ENCODE measurements at regions not wholly inside any gene's neighbourhood (a gene's known extent, or its start where the extent isn't known, plus 50 kb on each side); places are given as distances from the start of the nearest gene placed in this dataset.

DNA sequence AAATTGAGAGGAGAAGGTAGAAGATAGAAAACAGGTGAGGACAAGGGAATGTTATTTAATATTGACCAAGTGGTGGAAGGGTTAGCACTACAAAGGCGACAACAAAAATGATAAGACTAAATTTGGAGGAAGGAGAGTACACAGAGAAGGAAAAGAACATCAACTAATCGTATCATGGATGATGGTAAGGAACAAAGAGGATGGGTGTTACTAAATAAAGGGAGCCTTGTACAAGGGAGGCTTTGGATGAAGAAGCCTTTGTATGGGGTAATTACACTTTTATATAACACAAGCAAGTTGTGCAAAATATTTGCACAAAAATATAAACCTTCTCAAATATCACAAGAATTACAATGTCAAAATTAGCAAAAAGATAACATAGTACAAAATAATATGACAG lies 125.7 kb downstream of the ZNF608 start:
- H3K4me1 ChIP-seq: no peaks in the 10 kb centered on the region
- H3K9me3 ChIP-seq: no peaks in the 10 kb centered on the region
- TF ChIP-seq CTCF (IDR thresholded peaks at IDR 0.05): no peak
- no peak overlapping the region for H3K4me3 ChIP-seq
- H3K27ac ChIP-seq: no peak overlapping the region
- intact Hi-C loops (cut with DNase I): no loop called here
- DNase-seq (no peak), ATAC-seq (no peak)
- H3K36me3 ChIP-seq: no peaks in the 10 kb centered on the region
- H3K27me3 ChIP-seq (ENCODE audit: low read depth): no peaks in the 10 kb centered on the region

GRCh38 chr5:124619121-124619520 lies 127.3 kb downstream of the ZNF608 start:
- Histone ChIP-seq H3K9me3 (no peaks in the 10 kb centered on the region), H3K4me1 (no peaks in the 10 kb centered on the region), H3K36me3 (no peaks in the 10 kb centered on the region), H3K27ac (no peak overlapping the region), H3K4me3 (no peak overlapping the region), H3K27me3 (ENCODE audit: low read depth) (no peaks in the 10 kb centered on the region)
- ATAC-seq (no peak), DNase-seq (no peak)
- no peak for TF ChIP-seq CTCF (IDR thresholded peaks at IDR 0.05)
- intact Hi-C loops (cut with DNase I): no loop called here

DNA sequence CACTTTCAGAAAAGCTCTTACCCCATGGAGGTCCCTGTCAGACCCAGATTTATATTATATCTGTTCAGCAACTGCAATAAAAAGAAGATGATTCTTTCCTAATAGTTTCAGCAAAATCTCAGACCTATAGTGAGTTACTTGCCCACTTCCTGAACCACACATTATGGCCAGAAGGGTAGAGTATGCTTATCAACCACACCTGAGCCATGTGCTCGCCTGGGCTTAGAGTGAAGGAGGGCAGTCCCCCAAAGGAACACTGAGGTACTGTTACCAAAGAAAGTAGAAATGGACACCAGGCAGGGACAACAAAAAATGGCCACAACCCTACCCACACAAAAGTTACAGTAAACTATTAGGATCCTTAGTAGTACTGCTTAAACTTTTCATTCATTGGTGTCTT lies 128.7 kb downstream of the ZNF608 start:
- TF ChIP-seq CTCF (IDR thresholded peaks at IDR 0.05): no peak
- Histone ChIP-seq H3K27ac (no peak overlapping the region), H3K9me3 (no peaks in the 10 kb centered on the region), H3K36me3 (no peaks in the 10 kb centered on the region), H3K27me3 (ENCODE audit: low read depth) (no peaks in the 10 kb centered on the region), H3K4me1 (no peaks in the 10 kb centered on the region), H3K4me3 (no peak overlapping the region)
- no peak for DNase-seq
- ATAC-seq: no peak
- intact Hi-C loops (cut with DNase I): no loop called here

GRCh38 chr5:124614836-124615385 lies 131.5 kb downstream of the ZNF608 start:
- no peaks in the 10 kb centered on the region for H3K9me3 ChIP-seq
- no peak overlapping the region for H3K4me3 ChIP-seq
- intact Hi-C loops (cut with DNase I): no loop called here
- H3K27ac ChIP-seq: no peak overlapping the region
- no peaks in the 10 kb centered on the region for H3K27me3 ChIP-seq (ENCODE audit: low read depth)
- ATAC-seq: no peak
- TF ChIP-seq CTCF (IDR thresholded peaks at IDR 0.05): no peak
- no peaks in the 10 kb centered on the region for H3K36me3 ChIP-seq
- H3K4me1 ChIP-seq: no peaks in the 10 kb centered on the region
- DNase-seq: no peak

- Histone ChIP-seq H3K4me1 (no peaks in the 10 kb centered on the region), H3K27me3 (ENCODE audit: low read depth) (no peaks in the 10 kb centered on the region), H3K27ac (no peak overlapping the region), H3K4me3 (no peak overlapping the region), H3K36me3 (no peaks in the 10 kb centered on the region), H3K9me3 (no peaks in the 10 kb centered on the region)
- ATAC-seq (no peak), DNase-seq (no peak)
- no peak for TF ChIP-seq CTCF (IDR thresholded peaks at IDR 0.05)
- intact Hi-C loops (cut with DNase I): no loop called here
These were observed 132.3 kb downstream of the ZNF608 start for GRCh38 chr5:124614105-124614504.
